CD14-positive monocyte (primary cell): ENCODE measurements at regions not wholly inside any gene's neighbourhood (a gene's known extent, or its start where the extent isn't known, plus 50 kb on each side); places are given as distances from the start of the nearest gene placed in this dataset.
A peak's percentile ranks its signal among the peaks of the same experiment; 100 is the strongest.

Experiments
- DNase-seq, 3 donors: peaks; one replicate each; pipeline ENCODE4 v3.0.0-alpha.2; 2011 to 2022
- H2AFZ ChIP-seq: 2 replicates; pipeline ENCODE4 v1.6.0; 2012; ENCODE audit warnings: mild to moderate bottlenecking, low read depth, low read length, inconsistent platforms; ENCODE audit not compliant: insufficient read depth, poor library complexity, severe bottlenecking
- H3K27ac ChIP-seq, 2 donors: 1 replicate in 1 of 2; 2 replicates in 1 of 2; pipeline ENCODE4 v1.5.1; 2012 to 2013; ENCODE audit warnings: low read length in 2 of 2, control low read depth in 1 of 2, inconsistent platforms in 1 of 2, low read depth in 1 of 2, mild to moderate bottlenecking in 1 of 2
- H3K27me3 ChIP-seq, 2 donors: one replicate each; pipeline versions ENCODE4 v1.6.0 to v1.6.1; 2011 to 2013; ENCODE audit warnings: low read length in 2 of 2; ENCODE audit not compliant: control insufficient read depth in 2 of 2, insufficient read depth in 2 of 2
- H3K36me3 ChIP-seq, 2 donors: replicated peaks in 1 of 2; 1 replicate in 1 of 2; 2 replicates in 1 of 2; pipeline versions ENCODE4 v1.5.1 to v1.6.1; 2012 to 2013; ENCODE audit warnings: low read length in 2 of 2, control low read depth in 1 of 2, inconsistent platforms in 1 of 2, mild to moderate bottlenecking in 1 of 2; ENCODE audit not compliant: insufficient read depth in 2 of 2, control insufficient read depth in 1 of 2
- H3K4me1 ChIP-seq, 2 donors: 1 replicate in 1 of 2; 2 replicates in 1 of 2; pipeline versions ENCODE4 v1.5.1 to v1.6.1; 2012 to 2013; ENCODE audit warnings: low read length in 2 of 2, control low read depth in 1 of 2, inconsistent platforms in 1 of 2, mild to moderate bottlenecking in 1 of 2, moderate library complexity in 1 of 2; ENCODE audit not compliant: insufficient read depth in 2 of 2, control insufficient read depth in 1 of 2
- H3K4me2 ChIP-seq: replicated peaks from 2 replicates; pipeline ENCODE3; 2012; ENCODE audit warnings: low read length, moderate library complexity, mild to moderate bottlenecking; ENCODE audit not compliant: poor library complexity, severe bottlenecking; ENCODE audit errors: extremely low read depth
- H3K4me3 ChIP-seq, 3 experiments: fragments of 200-600 bp in 1 of 3; sonication (generic) in 1 of 3; replicated peaks in 1 of 3; 1 replicate in 2 of 3; 2 replicates in 1 of 3; pipeline ENCODE4 v1.5.1; 2011 to 2013; ENCODE audit warnings: low read length in 3 of 3, mild to moderate bottlenecking in 3 of 3, control low read depth in 2 of 3, low read depth in 2 of 3, inconsistent platforms in 1 of 3, moderate library complexity in 1 of 3
- H3K79me2 ChIP-seq: 2 replicates; pipeline ENCODE4 v1.6.0; 2012; ENCODE audit warnings: mild to moderate bottlenecking, control low read depth, inconsistent platforms, low read length, moderate library complexity; ENCODE audit not compliant: insufficient read depth
- H3K9ac ChIP-seq: 2 replicates; pipeline ENCODE4 v1.6.0; 2017; ENCODE audit warnings: low read length, mild to moderate bottlenecking; ENCODE audit not compliant: insufficient read depth, poor library complexity, severe bottlenecking
- H3K9me3 ChIP-seq, 2 donors: replicated peaks in 1 of 2; 1 replicate in 1 of 2; 2 replicates in 1 of 2; pipeline versions ENCODE4 v1.5.1 to v1.6.1; 2012 to 2013; ENCODE audit warnings: low read length in 2 of 2, control low read depth in 1 of 2; ENCODE audit not compliant: control insufficient read depth in 1 of 2, insufficient read depth in 1 of 2
- H4K20me1 ChIP-seq: 2 replicates; pipeline ENCODE4 v1.6.0; 2012; ENCODE audit warnings: mild to moderate bottlenecking, low read length, control low read depth, moderate library complexity; ENCODE audit not compliant: insufficient read depth
- H3K27ac Mint-ChIP-seq, 7 donors: one replicate each; pipeline ENCODE4 v1.8.0; 2020; ENCODE audit warnings: mild to moderate bottlenecking in 7 of 7, mixed read lengths in 7 of 7, moderate library complexity in 6 of 7, inconsistent platforms in 2 of 7
- H3K27me3 Mint-ChIP-seq, 3 donors: one replicate each; pipeline ENCODE4 v1.8.0; 2021 to 2022; ENCODE audit warnings: low read depth in 3 of 3, mild to moderate bottlenecking in 3 of 3, mixed read lengths in 3 of 3, moderate library complexity in 3 of 3, inconsistent platforms in 1 of 3
- H3K36me3 Mint-ChIP-seq, 2 donors: one replicate each; pipeline ENCODE4 v1.8.0; 2020; ENCODE audit warnings: mixed read lengths in 2 of 2, inconsistent platforms in 1 of 2, mild to moderate bottlenecking in 1 of 2
- H3K4me1 Mint-ChIP-seq: one replicate; pipeline ENCODE4 v1.8.0; 2020; ENCODE audit warnings: mild to moderate bottlenecking, mixed read lengths
- H3K4me3 Mint-ChIP-seq, 2 donors: one replicate each; pipeline ENCODE4 v1.8.0; 2020; ENCODE audit warnings: mild to moderate bottlenecking in 2 of 2, mixed read lengths in 2 of 2, moderate library complexity in 1 of 2
- H3K9me3 Mint-ChIP-seq, 7 donors: one replicate each; pipeline ENCODE4 v1.8.0; 2020 to 2022; ENCODE audit warnings: mixed read lengths in 7 of 7, mild to moderate bottlenecking in 6 of 7, moderate library complexity in 6 of 7, inconsistent platforms in 2 of 7
- CTCF ChIP-seq: fragments of 200-600 bp; IDR thresholded peaks from one replicate; pipeline ENCODE4 v1.8.0; 2022; ENCODE audit warnings: antibody characterized with exemption, mild to moderate bottlenecking
- WGBS: methylation state at CpG from one replicate; pipeline ENCODE4 v1.1.5; 2013; ENCODE audit warnings: missing lambda C conversion rate; ENCODE audit not compliant: insufficient coverage; 5-methylcytosine and 5-hydroxymethylcytosine counted together
- intact Hi-C, 2 donors: fragments of 100-400 bp; cut with micrococcal nuclease; formaldehyde crosslinking; loops; one replicate each; pipeline versions ENCODE4 v1.15.0 to v1.15.1; 2023

GRCh38 chr12:131402781-131403396, 308.0 kb upstream of the SFSWAP start:
- TF ChIP-seq CTCF = no peak
- Mint-ChIP-seq H3K9me3 (peaks cover 0 to 12% (median 9%) of the 10 kb centered on the region in 7 donors), H3K4me1 (no peaks in the 10 kb centered on the region), H3K4me3 (no peak overlapping the region), H3K27me3 (peaks cover 0 to 6% (median 2%) of the 10 kb centered on the region in 3 donors), H3K36me3 (no peaks in the 10 kb centered on the region), H3K27ac (peak overlapping the region in 1 of 7 donors; percentile 48)
- Histone ChIP-seq H3K79me2 (no peaks in the 10 kb centered on the region), H3K4me2 (no peak overlapping the region), H3K36me3 (no peaks in the 10 kb centered on the region), H2AFZ (no peak overlapping the region), H4K20me1 (no peaks in the 10 kb centered on the region), H3K9ac (no peak overlapping the region), H3K4me3 (no peak overlapping the region), H3K27ac (no peak overlapping the region), H3K9me3 (peaks cover under 1 to 13% of the 10 kb centered on the region in 2 donors), H3K4me1 (no peaks in the 10 kb centered on the region), H3K27me3 (no peaks in the 10 kb centered on the region)
- no peak for DNase-seq
- 86% methylated on average over 13 of the region's 14 CpGs for WGBS
- intact Hi-C loops = no loop called here

- Mint-ChIP-seq H3K36me3 (no peaks in the 10 kb centered on the region), H3K4me3 (no peak overlapping the region), H3K27ac (peak overlapping the region in 1 of 7 donors; percentile 48), H3K9me3 (peaks cover 0 to 8% (median 3%) of the 10 kb centered on the region in 7 donors), H3K27me3 (peaks cover 0 to 6% (median 2%) of the 10 kb centered on the region in 3 donors), H3K4me1 (no peaks in the 10 kb centered on the region)
- Histone ChIP-seq H3K27me3 (no peaks in the 10 kb centered on the region), H3K9me3 (peaks cover 0 to 5% of the 10 kb centered on the region in 2 donors), H3K4me2 (no peak overlapping the region), H3K9ac (no peak overlapping the region), H3K79me2 (no peaks in the 10 kb centered on the region), H3K36me3 (no peaks in the 10 kb centered on the region), H3K27ac (no peak overlapping the region), H4K20me1 (no peaks in the 10 kb centered on the region), H3K4me1 (no peaks in the 10 kb centered on the region), H2AFZ (no peak overlapping the region), H3K4me3 (no peak overlapping the region)
- intact Hi-C loops = no loop called here
- 92% methylated on average over 5 of the region's 6 CpGs for WGBS
- TF ChIP-seq CTCF = no peak
- no peak for DNase-seq
These were observed 307.2 kb upstream of the SFSWAP start for GRCh38 chr12:131403676-131404075.
